Activated naive CD4-positive, alpha-beta T cell treated with anti-CD3 and anti-CD28 coated beads for 36 hours (primary cell): ENCODE measurements at regions not wholly inside any gene's neighbourhood (a gene's known extent, or its start where the extent isn't known, plus 50 kb on each side); places are given as distances from the start of the nearest gene placed in this dataset.

ENCODE experiments used
- CTCF ChIA-PET: fragments of 350-600 bp; sonication (Branson Sonifier 250); formaldehyde crosslinking; loops from one replicate; lab custom pipeline; 2021; ENCODE audit warnings: antibody characterized with exemption; lab: Charles Lee
- DNase-seq: peaks from one replicate; pipeline ENCODE4 v3.0.0-alpha.2; 2020
- H3K27ac Mint-ChIP-seq: one replicate; pipeline ENCODE4 v1.8.0; 2021; ENCODE audit warnings: mild to moderate bottlenecking, mixed read lengths
- H3K27me3 Mint-ChIP-seq: one replicate; pipeline ENCODE4 v1.8.0; 2021; ENCODE audit warnings: low read depth, mixed read lengths
- H3K36me3 Mint-ChIP-seq: one replicate; pipeline ENCODE4 v1.8.0; 2021; ENCODE audit warnings: low read depth, mixed read lengths
- H3K4me1 Mint-ChIP-seq: one replicate; pipeline ENCODE4 v1.8.0; 2021; ENCODE audit warnings: low read depth, mixed read lengths
- H3K4me3 Mint-ChIP-seq: one replicate; pipeline ENCODE4 v1.8.0; 2021; ENCODE audit warnings: mild to moderate bottlenecking, moderate library complexity, mixed read lengths
- H3K9me3 Mint-ChIP-seq: one replicate; pipeline ENCODE4 v1.8.0; 2021; ENCODE audit warnings: mixed read lengths
- intact Hi-C: fragments of 100-400 bp; cut with micrococcal nuclease; formaldehyde crosslinking; loops from one replicate; pipeline ENCODE4 v1.15.1; 2023

DNA sequence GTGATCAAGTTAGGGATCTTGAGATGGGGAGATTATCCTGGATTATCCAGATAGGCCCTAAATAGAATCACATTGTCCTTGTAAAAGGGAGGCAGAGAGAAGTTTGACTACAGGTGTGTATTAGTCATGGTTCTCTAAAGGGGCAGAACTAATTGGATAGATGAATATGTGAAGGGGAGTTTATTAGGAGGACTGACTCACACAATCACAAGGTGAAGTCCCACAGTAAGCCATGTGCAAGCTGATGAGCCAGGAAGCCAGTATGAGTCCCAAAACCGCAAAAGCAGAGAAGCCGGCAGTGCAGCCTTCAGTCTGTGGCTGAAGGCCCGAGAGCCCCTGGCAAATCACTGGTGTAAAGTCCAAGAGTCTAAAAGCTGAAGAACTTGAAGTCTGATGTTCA lies 275.8 kb downstream of the KCNS3 start:
- Mint-ChIP-seq H3K9me3 (no peaks in the 10 kb centered on the region), H3K36me3 (no peaks in the 10 kb centered on the region), H3K27ac (no peak overlapping the region), H3K27me3 (peaks cover 4% of the 10 kb centered on the region), H3K4me3 (no peak overlapping the region), H3K4me1 (no peaks in the 10 kb centered on the region)
- intact Hi-C loops, result no loop called here
- CTCF ChIA-PET, result no interaction called here
- no peak for DNase-seq

DNA sequence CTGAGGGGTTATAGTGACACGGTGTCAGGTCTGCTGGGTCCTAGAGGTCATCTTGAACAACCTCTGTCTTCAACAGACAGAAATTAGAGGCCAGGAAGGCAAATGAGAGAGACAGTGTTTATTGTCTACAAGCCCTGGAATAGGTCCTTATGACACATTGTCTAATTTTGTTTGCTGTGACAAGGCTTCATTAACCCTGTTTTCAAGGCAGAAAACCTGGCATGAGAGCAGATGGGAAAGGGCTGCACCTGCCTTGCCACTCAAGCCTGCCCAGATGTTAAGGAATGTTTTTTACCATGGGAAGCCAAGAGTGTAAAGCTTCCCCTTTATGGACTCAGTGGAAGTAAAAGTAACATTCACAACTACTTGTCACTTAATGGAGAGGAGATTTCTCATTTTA lies 275.3 kb downstream of the KCNS3 start:
- CTCF ChIA-PET, result no interaction called here
- Mint-ChIP-seq H3K27me3 (peaks cover 4% of the 10 kb centered on the region), H3K27ac (no peak overlapping the region), H3K9me3 (no peaks in the 10 kb centered on the region), H3K4me1 (no peaks in the 10 kb centered on the region), H3K36me3 (no peaks in the 10 kb centered on the region), H3K4me3 (no peak overlapping the region)
- DNase-seq, result no peak
- intact Hi-C loops, result no loop called here

DNA sequence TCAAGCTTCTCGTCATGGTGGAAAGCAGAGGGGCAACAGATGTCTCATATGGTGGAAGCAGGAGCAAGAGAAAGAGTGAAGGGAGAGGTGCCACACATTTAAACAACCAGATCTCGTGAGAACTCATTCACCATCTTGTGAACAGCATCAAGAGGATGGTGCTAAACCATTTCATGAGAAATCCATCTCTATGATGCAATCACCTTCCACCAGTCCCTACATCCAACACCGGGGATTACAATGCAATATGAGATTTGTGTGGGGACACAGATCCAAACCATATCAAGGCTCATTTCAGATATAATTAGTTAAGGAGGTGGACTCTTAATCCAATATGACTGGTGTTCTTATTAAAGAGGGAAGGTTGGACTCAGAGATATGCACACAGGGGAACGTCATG lies 272.8 kb downstream of the KCNS3 start:
- Mint-ChIP-seq H3K9me3 (no peaks in the 10 kb centered on the region), H3K4me1 (no peaks in the 10 kb centered on the region), H3K27me3 (peaks cover 4% of the 10 kb centered on the region), H3K36me3 (no peaks in the 10 kb centered on the region), H3K27ac (no peak overlapping the region), H3K4me3 (no peak overlapping the region)
- CTCF ChIA-PET, result interaction anchor here (1.7 kb wide), 1 partner anchor 14 kb away, joined by 6 read pairs; no protein-coding TSS in a partner anchor
- no peak for DNase-seq
- intact Hi-C loops, result no loop called here

DNA sequence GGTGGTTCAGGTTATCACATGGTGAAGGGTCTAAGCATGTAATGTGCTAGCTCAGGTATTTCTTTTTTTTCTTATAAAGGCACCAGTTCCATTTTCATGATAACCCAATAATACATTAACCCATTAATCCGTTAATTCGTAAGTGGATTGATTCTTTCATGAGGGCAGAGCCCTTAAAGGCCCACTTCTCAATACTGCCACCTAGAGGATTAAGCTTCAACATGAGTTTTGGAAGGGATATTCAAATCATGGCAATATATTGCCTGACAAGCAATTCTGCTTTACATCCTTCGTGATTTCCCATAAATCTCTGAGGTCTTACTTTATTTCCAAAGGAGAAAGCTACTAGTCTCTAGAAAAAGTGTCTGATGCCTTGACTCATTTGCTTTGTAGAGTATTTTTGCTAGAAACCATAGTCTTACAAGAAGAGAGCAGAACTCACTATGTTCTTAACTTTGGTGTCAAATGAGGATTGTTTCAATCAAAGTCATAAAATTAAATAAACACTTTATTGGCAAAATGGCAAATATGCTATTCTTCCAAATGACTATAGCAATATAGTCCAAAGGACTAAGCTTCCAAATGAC lies 271.3 kb downstream of the KCNS3 start:
- intact Hi-C loops, result loop anchor here (1.0 to 10.0 kb wide), 2 partner anchors 295 to 503 kb away; no protein-coding TSS in a partner anchor
- Mint-ChIP-seq H3K4me1 (no peaks in the 10 kb centered on the region), H3K36me3 (no peaks in the 10 kb centered on the region), H3K27ac (no peak overlapping the region), H3K27me3 (peaks cover 6% of the 10 kb centered on the region), H3K4me3 (no peak overlapping the region), H3K9me3 (no peaks in the 10 kb centered on the region)
- DNase-seq, result no peak
- CTCF ChIA-PET, result interaction anchor here (0.6 to 1.7 kb wide), 8 partner anchors 10 to 382 kb away, joined by 3 to 8 read pairs (median 3); no protein-coding TSS in a partner anchor

DNA sequence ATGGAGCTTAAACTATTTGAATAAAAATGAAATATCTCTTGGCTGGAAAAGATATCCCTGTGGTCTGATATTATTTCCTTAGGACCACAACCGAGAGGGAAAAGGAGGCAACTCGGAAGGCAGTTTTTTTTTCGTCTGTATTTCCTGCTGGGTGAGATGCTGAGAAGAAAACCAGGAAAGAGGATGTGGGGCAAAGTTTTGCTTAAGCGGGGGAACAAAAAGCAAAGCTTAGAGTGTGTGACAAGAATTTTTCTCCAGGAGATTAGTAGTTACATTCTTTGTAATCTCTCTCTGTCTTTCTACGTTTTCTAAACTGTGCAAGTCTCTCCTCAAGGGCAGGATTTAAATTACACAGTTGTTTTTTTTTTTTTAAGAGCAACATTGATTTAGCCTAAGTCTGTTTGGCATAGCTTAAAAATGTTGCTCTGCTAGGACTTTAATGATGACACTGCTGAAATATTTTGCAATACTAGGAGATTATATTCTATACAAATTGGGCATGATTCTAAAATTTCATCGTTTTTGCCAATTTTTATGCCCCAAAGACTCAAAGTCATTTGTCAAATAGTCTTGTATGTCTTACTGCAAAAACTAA lies 258.5 kb downstream of the KCNS3 start:
- no peaks in the 10 kb centered on the region for H3K9me3 Mint-ChIP-seq
- H3K4me3 Mint-ChIP-seq, result no peak overlapping the region
- no peaks in the 10 kb centered on the region for H3K4me1 Mint-ChIP-seq
- no peak overlapping the region for H3K27ac Mint-ChIP-seq
- no peaks in the 10 kb centered on the region for H3K27me3 Mint-ChIP-seq
- DNase-seq, result no peak
- H3K36me3 Mint-ChIP-seq, result peaks cover 1% of the 10 kb centered on the region
- intact Hi-C loops, result no loop called here
- CTCF ChIA-PET, result interaction anchor here (0.6 to 1.3 kb wide), 3 partner anchors 13 to 969 kb away, joined by 3 to 6 read pairs (median 5); no protein-coding TSS in a partner anchor

DNA sequence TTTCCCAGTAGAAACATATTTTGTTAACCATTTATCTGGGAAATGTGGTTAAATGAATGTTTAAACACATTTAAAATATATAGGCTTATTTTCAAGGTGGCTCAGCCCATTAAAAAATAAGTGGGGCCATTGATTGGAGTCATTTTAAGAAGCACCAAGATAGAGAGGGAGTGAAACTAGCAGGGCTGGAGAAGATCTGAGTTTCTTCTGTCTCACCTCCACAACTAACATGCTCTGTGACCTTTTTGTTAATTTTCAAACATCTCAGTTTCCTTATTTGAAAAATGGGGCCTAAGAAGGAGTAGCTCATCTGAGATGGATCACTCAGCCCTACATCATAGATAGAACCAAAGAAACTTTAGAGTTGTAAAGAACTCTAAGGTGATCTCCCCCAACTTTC lies 254.8 kb downstream of the KCNS3 start:
- Mint-ChIP-seq H3K9me3 (no peaks in the 10 kb centered on the region), H3K27ac (no peak overlapping the region), H3K36me3 (no peaks in the 10 kb centered on the region), H3K4me1 (no peaks in the 10 kb centered on the region), H3K27me3 (peaks cover 3% of the 10 kb centered on the region), H3K4me3 (no peak overlapping the region)
- CTCF ChIA-PET, result interaction anchor here (1.4 to 1.7 kb wide), 2 partner anchors 14 to 16 kb away, joined by 3 to 8 read pairs; no protein-coding TSS in a partner anchor
- DNase-seq, result no peak
- intact Hi-C loops, result no loop called here

DNA sequence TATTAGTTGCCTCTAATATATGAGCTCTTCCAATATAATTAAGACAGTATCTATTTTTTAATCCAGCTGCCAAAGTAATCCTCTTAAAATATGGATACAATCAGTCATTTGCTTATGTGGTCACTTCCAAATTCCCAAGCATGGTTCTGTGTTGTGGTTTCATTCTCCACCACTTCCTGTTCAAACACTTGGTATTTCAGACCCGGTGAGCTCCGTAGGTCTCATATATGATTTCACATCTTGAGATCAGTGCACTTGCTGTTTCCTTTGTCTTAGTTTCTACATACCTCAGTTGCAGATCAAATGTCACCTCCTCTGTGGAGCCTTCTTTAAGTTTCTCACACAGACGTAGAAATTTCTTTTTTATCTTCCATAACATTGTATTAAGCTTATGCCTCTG lies 254.2 kb downstream of the KCNS3 start:
- intact Hi-C loops, result no loop called here
- Mint-ChIP-seq H3K27me3 (peaks cover 3% of the 10 kb centered on the region), H3K36me3 (no peaks in the 10 kb centered on the region), H3K4me3 (no peak overlapping the region), H3K9me3 (no peaks in the 10 kb centered on the region), H3K27ac (no peak overlapping the region), H3K4me1 (no peaks in the 10 kb centered on the region)
- DNase-seq, result no peak
- CTCF ChIA-PET, result interaction anchor here (1.4 to 1.7 kb wide), 2 partner anchors 15 to 17 kb away, joined by 3 to 8 read pairs; no protein-coding TSS in a partner anchor

DNA sequence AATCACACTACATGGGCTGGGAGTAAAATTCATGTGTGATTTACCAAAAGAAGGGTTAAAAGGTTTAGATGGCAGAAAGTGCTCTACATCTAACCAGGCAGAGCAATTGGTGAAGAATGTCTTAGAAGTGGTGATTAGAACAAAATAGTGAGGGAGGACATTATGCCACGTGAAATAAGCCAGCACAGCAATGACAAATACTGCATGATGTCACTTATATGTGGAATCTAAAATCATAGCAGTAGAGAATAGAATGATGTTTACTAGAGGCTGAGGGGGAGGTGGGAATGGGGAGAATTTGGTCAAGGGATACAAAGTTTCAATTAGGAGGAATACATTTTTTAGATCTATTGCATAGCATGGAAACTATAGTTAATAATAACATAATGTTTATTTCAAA lies 253.3 kb downstream of the KCNS3 start:
- Mint-ChIP-seq H3K27ac (no peak overlapping the region), H3K27me3 (peaks cover 3% of the 10 kb centered on the region), H3K9me3 (no peaks in the 10 kb centered on the region), H3K4me1 (no peaks in the 10 kb centered on the region), H3K36me3 (no peaks in the 10 kb centered on the region), H3K4me3 (no peak overlapping the region)
- intact Hi-C loops, result no loop called here
- CTCF ChIA-PET, result no interaction called here
- DNase-seq, result no peak

DNA sequence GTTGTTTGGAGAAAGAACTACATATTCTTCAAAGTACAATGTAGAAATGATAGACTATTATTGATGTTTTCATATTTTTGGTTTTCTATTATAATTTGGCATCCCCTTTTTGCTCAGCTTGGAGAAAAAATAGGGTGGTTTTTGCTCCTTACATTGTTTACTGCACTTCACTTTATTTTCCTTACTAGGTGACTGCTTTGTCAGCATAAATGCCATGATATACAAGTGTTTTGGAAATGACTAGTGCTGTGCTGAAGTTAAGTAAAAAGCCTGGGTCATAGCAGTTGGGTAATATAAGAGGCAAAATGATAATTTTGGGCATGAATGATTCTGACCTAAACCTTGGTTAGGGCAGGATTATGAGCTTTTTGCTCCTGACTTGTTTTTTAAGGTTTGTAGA lies 250.9 kb downstream of the KCNS3 start:
- H3K4me1 Mint-ChIP-seq, result no peaks in the 10 kb centered on the region
- no peak overlapping the region for H3K27ac Mint-ChIP-seq
- no peaks in the 10 kb centered on the region for H3K36me3 Mint-ChIP-seq
- intact Hi-C loops, result no loop called here
- CTCF ChIA-PET, result no interaction called here
- H3K9me3 Mint-ChIP-seq, result no peaks in the 10 kb centered on the region
- peaks cover 3% of the 10 kb centered on the region for H3K27me3 Mint-ChIP-seq
- no peak for DNase-seq
- H3K4me3 Mint-ChIP-seq, result no peak overlapping the region

DNA sequence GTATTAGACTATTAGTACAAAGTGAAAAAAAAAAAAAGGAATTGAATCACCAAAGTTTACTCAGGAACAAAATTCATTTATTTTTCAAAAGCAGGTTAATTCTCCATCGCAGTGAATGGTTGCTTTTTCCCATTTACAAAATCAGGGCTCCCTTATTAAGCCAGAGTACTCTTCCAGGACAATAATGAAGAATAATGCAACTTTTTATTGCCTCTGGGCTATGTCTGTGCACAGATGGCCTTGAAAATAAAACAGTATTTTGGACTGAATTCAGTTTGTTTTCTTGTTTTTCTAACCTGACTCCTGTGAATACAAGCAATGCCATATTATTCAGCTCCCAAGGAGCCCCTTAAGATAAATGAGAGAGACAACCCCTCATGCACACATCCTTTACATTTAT lies 246.8 kb downstream of the KCNS3 start:
- H3K9me3 Mint-ChIP-seq, result no peaks in the 10 kb centered on the region
- CTCF ChIA-PET, result no interaction called here
- H3K27me3 Mint-ChIP-seq, result peaks cover 14% of the 10 kb centered on the region
- no peaks in the 10 kb centered on the region for H3K36me3 Mint-ChIP-seq
- DNase-seq, result no peak
- intact Hi-C loops, result no loop called here
- H3K4me1 Mint-ChIP-seq, result no peaks in the 10 kb centered on the region
- H3K27ac Mint-ChIP-seq, result no peak overlapping the region
- H3K4me3 Mint-ChIP-seq, result no peak overlapping the region

DNA sequence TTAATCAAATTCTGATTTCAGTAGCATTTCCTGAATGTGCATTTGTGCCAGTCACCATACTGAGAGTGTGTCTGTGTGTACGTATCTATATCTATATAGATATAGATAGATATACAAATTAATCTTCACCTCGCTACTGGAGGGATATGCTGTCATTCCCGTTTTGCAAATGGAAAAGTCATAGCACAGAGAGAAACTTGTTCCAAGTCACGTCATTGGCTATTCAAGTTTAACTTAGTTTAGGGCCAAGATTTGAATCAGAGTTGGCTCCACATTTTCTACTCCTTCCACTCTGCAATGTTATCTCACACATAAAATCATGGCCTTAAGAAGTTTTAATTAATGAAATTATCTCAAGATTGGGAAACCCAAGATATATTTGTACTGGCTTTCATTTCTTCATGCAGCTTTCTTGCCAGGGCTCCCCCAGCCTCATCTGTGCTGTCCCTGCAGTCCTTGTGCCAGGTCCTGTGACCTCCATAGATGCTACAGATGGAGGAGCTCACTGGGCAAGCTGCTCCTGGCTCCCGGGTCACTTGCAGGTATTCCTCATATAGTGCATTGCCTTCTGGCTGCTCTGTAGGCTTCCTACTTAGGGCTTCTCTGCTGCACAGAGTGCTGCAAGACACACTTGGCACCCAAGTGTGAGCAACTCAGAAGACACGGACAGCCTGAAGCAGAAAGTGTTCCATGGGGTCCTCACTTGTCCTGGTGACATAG lies 245.8 kb downstream of the KCNS3 start:
- H3K4me1 Mint-ChIP-seq, result no peaks in the 10 kb centered on the region
- no peak overlapping the region for H3K27ac Mint-ChIP-seq
- CTCF ChIA-PET, result no interaction called here
- no peaks in the 10 kb centered on the region for H3K9me3 Mint-ChIP-seq
- intact Hi-C loops, result no loop called here
- peaks cover 11% of the 10 kb centered on the region for H3K27me3 Mint-ChIP-seq
- H3K36me3 Mint-ChIP-seq, result no peaks in the 10 kb centered on the region
- H3K4me3 Mint-ChIP-seq, result no peak overlapping the region
- DNase-seq, result no peak

DNA sequence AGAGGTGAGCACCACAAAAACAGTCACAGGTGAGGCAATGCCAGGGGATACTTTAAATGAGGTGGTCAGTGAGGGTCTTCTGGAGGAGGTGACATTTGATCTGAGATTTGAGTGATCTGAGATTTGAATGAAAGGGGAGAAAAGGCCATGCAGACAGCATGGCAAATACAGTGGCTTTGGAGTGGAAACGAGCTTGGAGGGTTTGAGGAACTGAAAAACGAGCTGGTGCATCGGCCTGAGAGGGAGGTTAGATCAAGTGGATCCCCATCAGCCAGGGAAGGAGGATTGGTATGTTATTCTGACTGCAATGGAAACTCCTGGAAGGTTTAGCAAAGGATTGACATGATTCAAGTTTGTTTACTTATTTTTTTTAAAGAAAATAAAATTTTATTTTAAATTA lies 245.1 kb downstream of the KCNS3 start:
- CTCF ChIA-PET, result no interaction called here
- Mint-ChIP-seq H3K27me3 (peaks cover 11% of the 10 kb centered on the region), H3K9me3 (no peaks in the 10 kb centered on the region), H3K36me3 (no peaks in the 10 kb centered on the region), H3K4me1 (no peaks in the 10 kb centered on the region), H3K27ac (no peak overlapping the region), H3K4me3 (no peak overlapping the region)
- intact Hi-C loops, result no loop called here
- DNase-seq, result no peak

DNA sequence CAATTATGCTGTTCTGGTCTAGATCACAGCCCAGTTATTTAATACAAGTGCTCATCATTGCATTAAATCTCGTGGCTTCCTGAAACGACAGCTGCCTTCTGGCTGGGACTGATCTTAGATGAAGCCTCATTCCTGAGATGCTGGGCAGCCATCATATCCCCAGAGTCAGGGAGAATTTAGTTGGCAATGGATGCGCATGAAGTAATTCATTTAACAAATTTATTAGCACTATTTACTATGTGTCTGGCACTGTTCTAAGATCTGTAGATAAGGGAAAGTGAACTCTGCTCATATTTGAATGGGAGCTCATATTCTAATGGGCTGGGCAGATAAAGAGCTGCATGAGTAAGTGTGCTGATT lies 244.7 kb downstream of the KCNS3 start:
- H3K9me3 Mint-ChIP-seq, result no peaks in the 10 kb centered on the region
- H3K27ac Mint-ChIP-seq, result no peak overlapping the region
- H3K4me3 Mint-ChIP-seq, result no peak overlapping the region
- peaks cover 11% of the 10 kb centered on the region for H3K27me3 Mint-ChIP-seq
- CTCF ChIA-PET, result no interaction called here
- H3K4me1 Mint-ChIP-seq, result no peaks in the 10 kb centered on the region
- DNase-seq, result no peak
- intact Hi-C loops, result no loop called here
- no peaks in the 10 kb centered on the region for H3K36me3 Mint-ChIP-seq
